GM23338 (cell line): ENCODE measurements at regions not wholly inside any gene's neighbourhood (a gene's known extent, or its start where the extent isn't known, plus 50 kb on each side); places are given as distances from the start of the nearest gene placed in this dataset.

ENCODE experiments used
- ATAC-seq: fragments of 200-7000 bp; cut with Tn5 transposase; 3 replicates; pipeline ENCODE4 v1.9.1; 2020
- DNase-seq: peaks from one replicate; pipeline ENCODE4 v3.0.0-alpha.2; 2015; ENCODE audit warnings: low spot score
- H2AFZ ChIP-seq: fragments of 200-600 bp; sonication (generic); 2 replicates; pipeline ENCODE4 v1.8.0; 2016; ENCODE audit warnings: antibody characterized with exemption, mild to moderate bottlenecking, moderate library complexity
- H3F3A ChIP-seq: fragments of 200-600 bp; sonication (generic); replicated peaks from 2 replicates; pipeline ENCODE4 v1.8.0; 2017; ENCODE audit warnings: antibody characterized with exemption, mixed run types, low read depth
- H3K27ac ChIP-seq: fragments of 200-600 bp; sonication (generic); 2 replicates; pipeline ENCODE4 v1.6.1; 2016; ENCODE audit warnings: low read depth
- H3K27me3 ChIP-seq: fragments of 200-600 bp; sonication (generic); 2 replicates; pipeline ENCODE4 v1.8.0; 2016; ENCODE audit warnings: mild to moderate bottlenecking, mixed run types, moderate library complexity; ENCODE audit not compliant: insufficient read depth
- H3K36me3 ChIP-seq: fragments of 200-600 bp; sonication (generic); 2 replicates; pipeline ENCODE4 v1.8.0; 2016; ENCODE audit warnings: mild to moderate bottlenecking; ENCODE audit not compliant: insufficient read depth
- H3K4me1 ChIP-seq: fragments of 200-600 bp; sonication (generic); 2 replicates; pipeline ENCODE4 v1.8.0; 2016; ENCODE audit warnings: mild to moderate bottlenecking, moderate library complexity; ENCODE audit not compliant: insufficient read depth
- H3K4me2 ChIP-seq: fragments of 200-600 bp; sonication (generic); 2 replicates; pipeline ENCODE4 v1.7.1; 2017; ENCODE audit warnings: mixed run types
- H3K4me3 ChIP-seq: fragments of 200-600 bp; sonication (generic); 2 replicates; pipeline ENCODE4 v1.6.1; 2016; ENCODE audit warnings: mixed run types
- H3K79me2 ChIP-seq: fragments of 200-600 bp; sonication (generic); replicated peaks from 2 replicates; pipeline ENCODE4 v1.8.0; 2017; ENCODE audit warnings: mild to moderate bottlenecking; ENCODE audit not compliant: insufficient read depth
- H3K9me2 ChIP-seq: fragments of 200-600 bp; sonication (generic); 2 replicates; pipeline ENCODE4 v1.8.0; 2017; ENCODE audit not compliant: insufficient read depth
- H4K20me1 ChIP-seq: fragments of 200-600 bp; sonication (generic); replicated peaks from 2 replicates; pipeline ENCODE4 v1.8.0; 2017; ENCODE audit warnings: mild to moderate bottlenecking; ENCODE audit not compliant: insufficient read depth
- H3K27ac Mint-ChIP-seq: 2 replicates; pipeline ENCODE4 v1.8.0; 2020; ENCODE audit warnings: inconsistent platforms, mild to moderate bottlenecking, moderate library complexity, mixed read lengths
- H3K27me3 Mint-ChIP-seq: 3 replicates; pipeline ENCODE4 v1.8.0; 2022; ENCODE audit warnings: low read depth, mild to moderate bottlenecking, moderate library complexity, mixed read lengths, inconsistent platforms; ENCODE audit not compliant: insufficient read depth, poor library complexity
- H3K36me3 Mint-ChIP-seq: 3 replicates; pipeline ENCODE4 v1.8.0; 2021; ENCODE audit warnings: low read depth, mild to moderate bottlenecking, inconsistent platforms, moderate library complexity, mixed read lengths
- H3K4me1 Mint-ChIP-seq: 3 replicates; pipeline ENCODE4 v1.8.0; 2020; ENCODE audit warnings: mild to moderate bottlenecking, inconsistent platforms, mixed read lengths
- H3K4me3 Mint-ChIP-seq: 3 replicates; pipeline ENCODE4 v1.8.0; 2021; ENCODE audit warnings: moderate library complexity, mild to moderate bottlenecking, inconsistent platforms, mixed read lengths
- H3K9me3 Mint-ChIP-seq: 3 replicates; pipeline ENCODE4 v1.8.0; 2020; ENCODE audit warnings: moderate library complexity, mild to moderate bottlenecking, inconsistent platforms, mixed read lengths
- CREB1 ChIP-seq: fragments of 250-450 bp; sonication (Bioruptor Pico); IDR thresholded peaks from 2 replicates; pipeline ENCODE4 v1.5.0; 2020; ENCODE audit warnings: low read depth, mild to moderate bottlenecking, moderate library complexity
- EZH2 ChIP-seq: fragments of 200-600 bp; sonication (generic); IDR thresholded peaks from one replicate; pipeline ENCODE4 v1.8.0; 2017; ENCODE audit warnings: antibody characterized with exemption, mild to moderate bottlenecking, low read depth; ENCODE audit not compliant: unreplicated experiment
- EZH2phosphoT487 ChIP-seq: fragments of 200-600 bp; sonication (generic); IDR thresholded peaks from one replicate; pipeline ENCODE4 v1.8.1; 2018; ENCODE audit warnings: antibody characterized with exemption; ENCODE audit not compliant: unreplicated experiment
- JUNB ChIP-seq: IDR thresholded peaks from one replicate; pipeline ENCODE4 v1.6.1; 2016; ENCODE audit warnings: antibody characterized with exemption; ENCODE audit not compliant: unreplicated experiment
- NANOG ChIP-seq: IDR thresholded peaks from 2 replicates; pipeline ENCODE4 v1.6.1; 2016; ENCODE audit warnings: antibody characterized with exemption, borderline replicate concordance
- POLR2AphosphoS5 ChIP-seq: IDR thresholded peaks from 2 replicates; pipeline ENCODE4 v1.6.1; 2016; ENCODE audit warnings: antibody characterized with exemption, low read depth
- STAT1 ChIP-seq: IDR thresholded peaks from one replicate; pipeline ENCODE4 v1.6.1; 2016; ENCODE audit warnings: antibody characterized with exemption; ENCODE audit not compliant: unreplicated experiment
- ZNF114 ChIP-seq: fragments of 250-450 bp; sonication (Bioruptor Pico); IDR thresholded peaks from 2 replicates; pipeline ENCODE4 v1.5.0; 2020; ENCODE audit warnings: mild to moderate bottlenecking, moderate library complexity
- ZNF331 ChIP-seq: fragments of 250-450 bp; sonication (Bioruptor Pico); IDR thresholded peaks from 2 replicates; pipeline ENCODE4 v1.5.0; 2020; ENCODE audit warnings: low read depth, mild to moderate bottlenecking, moderate library complexity
- TF ChIP-seq, protein P1 (sequence below): IDR thresholded peaks from 2 replicates; pipeline ENCODE4 v1.6.1; 2016; ENCODE audit warnings: antibody characterized with exemption
- TF ChIP-seq, protein P2 (sequence below), 2 experiments: fragments of 200-600 bp in 1 of 2; sonication (generic) in 1 of 2; conservative IDR thresholded peaks; 2 replicates each; pipeline versions ENCODE4 v1.5.1 to v1.6.1; 2016 to 2017; ENCODE audit warnings: antibody characterized with exemption in 2 of 2, low read depth in 2 of 2, mild to moderate bottlenecking in 2 of 2, moderate library complexity in 1 of 2
- TF ChIP-seq, protein P3 (sequence below): IDR thresholded peaks from one replicate; pipeline ENCODE4 v1.6.1; 2018; ENCODE audit warnings: antibody characterized with exemption; ENCODE audit not compliant: unreplicated experiment
- TF ChIP-seq, protein P4 (sequence below): fragments of 250-450 bp; sonication (Bioruptor Pico); IDR thresholded peaks from 2 replicates; pipeline ENCODE4 v1.5.0; 2020; ENCODE audit warnings: mild to moderate bottlenecking, moderate library complexity

DNA sequence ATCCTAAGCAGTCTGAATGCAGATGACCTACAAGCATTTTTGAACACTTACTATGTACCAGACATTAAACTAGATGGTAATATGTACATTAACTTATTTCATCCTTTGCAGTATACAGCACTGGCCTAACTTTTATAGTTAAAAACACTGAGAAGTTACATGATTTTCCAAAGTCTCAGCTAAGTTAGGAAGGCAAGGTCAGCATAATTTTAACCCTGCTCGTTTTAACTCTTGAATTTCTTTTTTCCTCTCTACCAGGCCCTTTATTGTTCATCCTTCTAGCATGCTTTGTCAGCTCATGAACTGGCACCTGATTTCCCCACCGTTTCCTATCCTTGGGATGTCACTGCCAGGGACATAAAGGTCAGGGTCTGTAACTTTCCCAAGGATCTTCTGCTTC, 76.9 kb upstream of the ZC3H11B start:
- no peak overlapping the region for H3K4me3 Mint-ChIP-seq

More for the DNA sequence above, 76.9 kb upstream of the ZC3H11B start:
- Histone ChIP-seq H3K4me1 (no peaks in the 10 kb centered on the region), H3K4me3 (no peak overlapping the region), H2AFZ (no peak overlapping the region), H3K27ac (no peak overlapping the region), H3K4me2 (no peak overlapping the region), H3K27me3 (no peaks in the 10 kb centered on the region), H3F3A (no peaks in the 10 kb centered on the region), H3K79me2 (no peaks in the 10 kb centered on the region), H4K20me1 (no peaks in the 10 kb centered on the region), H3K9me2 (no peaks in the 10 kb centered on the region), H3K36me3 (no peaks in the 10 kb centered on the region)
- Mint-ChIP-seq H3K36me3 (no peaks in the 10 kb centered on the region), H3K4me1 (peaks cover 4% of the 10 kb centered on the region; the same call in 2 of the 3 replicates), H3K9me3 (no peaks in the 10 kb centered on the region; the same call in 2 of the 3 replicates), H3K27me3 (no peaks in the 10 kb centered on the region), H3K27ac (no peak overlapping the region)
- TF ChIP-seq, protein P1, sequence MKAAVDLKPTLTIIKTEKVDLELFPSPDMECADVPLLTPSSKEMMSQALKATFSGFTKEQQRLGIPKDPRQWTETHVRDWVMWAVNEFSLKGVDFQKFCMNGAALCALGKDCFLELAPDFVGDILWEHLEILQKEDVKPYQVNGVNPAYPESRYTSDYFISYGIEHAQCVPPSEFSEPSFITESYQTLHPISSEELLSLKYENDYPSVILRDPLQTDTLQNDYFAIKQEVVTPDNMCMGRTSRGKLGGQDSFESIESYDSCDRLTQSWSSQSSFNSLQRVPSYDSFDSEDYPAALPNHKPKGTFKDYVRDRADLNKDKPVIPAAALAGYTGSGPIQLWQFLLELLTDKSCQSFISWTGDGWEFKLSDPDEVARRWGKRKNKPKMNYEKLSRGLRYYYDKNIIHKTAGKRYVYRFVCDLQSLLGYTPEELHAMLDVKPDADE: no peak
- no peak for TF ChIP-seq POLR2AphosphoS5
- no peak for TF ChIP-seq ZNF114 (CRISPR knock-in tag)
- no peak for TF ChIP-seq EZH2phosphoT487
- no peak for TF ChIP-seq JUNB
- TF ChIP-seq NANOG: no peak
- TF ChIP-seq, protein P2, sequence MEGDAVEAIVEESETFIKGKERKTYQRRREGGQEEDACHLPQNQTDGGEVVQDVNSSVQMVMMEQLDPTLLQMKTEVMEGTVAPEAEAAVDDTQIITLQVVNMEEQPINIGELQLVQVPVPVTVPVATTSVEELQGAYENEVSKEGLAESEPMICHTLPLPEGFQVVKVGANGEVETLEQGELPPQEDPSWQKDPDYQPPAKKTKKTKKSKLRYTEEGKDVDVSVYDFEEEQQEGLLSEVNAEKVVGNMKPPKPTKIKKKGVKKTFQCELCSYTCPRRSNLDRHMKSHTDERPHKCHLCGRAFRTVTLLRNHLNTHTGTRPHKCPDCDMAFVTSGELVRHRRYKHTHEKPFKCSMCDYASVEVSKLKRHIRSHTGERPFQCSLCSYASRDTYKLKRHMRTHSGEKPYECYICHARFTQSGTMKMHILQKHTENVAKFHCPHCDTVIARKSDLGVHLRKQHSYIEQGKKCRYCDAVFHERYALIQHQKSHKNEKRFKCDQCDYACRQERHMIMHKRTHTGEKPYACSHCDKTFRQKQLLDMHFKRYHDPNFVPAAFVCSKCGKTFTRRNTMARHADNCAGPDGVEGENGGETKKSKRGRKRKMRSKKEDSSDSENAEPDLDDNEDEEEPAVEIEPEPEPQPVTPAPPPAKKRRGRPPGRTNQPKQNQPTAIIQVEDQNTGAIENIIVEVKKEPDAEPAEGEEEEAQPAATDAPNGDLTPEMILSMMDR (conservative IDR thresholded peaks at IDR 0.05; ENCODE audit: low read depth in 2 of 2): no peak
- no peak for TF ChIP-seq EZH2
- TF ChIP-seq, protein P3, sequence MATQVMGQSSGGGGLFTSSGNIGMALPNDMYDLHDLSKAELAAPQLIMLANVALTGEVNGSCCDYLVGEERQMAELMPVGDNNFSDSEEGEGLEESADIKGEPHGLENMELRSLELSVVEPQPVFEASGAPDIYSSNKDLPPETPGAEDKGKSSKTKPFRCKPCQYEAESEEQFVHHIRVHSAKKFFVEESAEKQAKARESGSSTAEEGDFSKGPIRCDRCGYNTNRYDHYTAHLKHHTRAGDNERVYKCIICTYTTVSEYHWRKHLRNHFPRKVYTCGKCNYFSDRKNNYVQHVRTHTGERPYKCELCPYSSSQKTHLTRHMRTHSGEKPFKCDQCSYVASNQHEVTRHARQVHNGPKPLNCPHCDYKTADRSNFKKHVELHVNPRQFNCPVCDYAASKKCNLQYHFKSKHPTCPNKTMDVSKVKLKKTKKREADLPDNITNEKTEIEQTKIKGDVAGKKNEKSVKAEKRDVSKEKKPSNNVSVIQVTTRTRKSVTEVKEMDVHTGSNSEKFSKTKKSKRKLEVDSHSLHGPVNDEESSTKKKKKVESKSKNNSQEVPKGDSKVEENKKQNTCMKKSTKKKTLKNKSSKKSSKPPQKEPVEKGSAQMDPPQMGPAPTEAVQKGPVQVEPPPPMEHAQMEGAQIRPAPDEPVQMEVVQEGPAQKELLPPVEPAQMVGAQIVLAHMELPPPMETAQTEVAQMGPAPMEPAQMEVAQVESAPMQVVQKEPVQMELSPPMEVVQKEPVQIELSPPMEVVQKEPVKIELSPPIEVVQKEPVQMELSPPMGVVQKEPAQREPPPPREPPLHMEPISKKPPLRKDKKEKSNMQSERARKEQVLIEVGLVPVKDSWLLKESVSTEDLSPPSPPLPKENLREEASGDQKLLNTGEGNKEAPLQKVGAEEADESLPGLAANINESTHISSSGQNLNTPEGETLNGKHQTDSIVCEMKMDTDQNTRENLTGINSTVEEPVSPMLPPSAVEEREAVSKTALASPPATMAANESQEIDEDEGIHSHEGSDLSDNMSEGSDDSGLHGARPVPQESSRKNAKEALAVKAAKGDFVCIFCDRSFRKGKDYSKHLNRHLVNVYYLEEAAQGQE: no peak
- TF ChIP-seq, protein P4, sequence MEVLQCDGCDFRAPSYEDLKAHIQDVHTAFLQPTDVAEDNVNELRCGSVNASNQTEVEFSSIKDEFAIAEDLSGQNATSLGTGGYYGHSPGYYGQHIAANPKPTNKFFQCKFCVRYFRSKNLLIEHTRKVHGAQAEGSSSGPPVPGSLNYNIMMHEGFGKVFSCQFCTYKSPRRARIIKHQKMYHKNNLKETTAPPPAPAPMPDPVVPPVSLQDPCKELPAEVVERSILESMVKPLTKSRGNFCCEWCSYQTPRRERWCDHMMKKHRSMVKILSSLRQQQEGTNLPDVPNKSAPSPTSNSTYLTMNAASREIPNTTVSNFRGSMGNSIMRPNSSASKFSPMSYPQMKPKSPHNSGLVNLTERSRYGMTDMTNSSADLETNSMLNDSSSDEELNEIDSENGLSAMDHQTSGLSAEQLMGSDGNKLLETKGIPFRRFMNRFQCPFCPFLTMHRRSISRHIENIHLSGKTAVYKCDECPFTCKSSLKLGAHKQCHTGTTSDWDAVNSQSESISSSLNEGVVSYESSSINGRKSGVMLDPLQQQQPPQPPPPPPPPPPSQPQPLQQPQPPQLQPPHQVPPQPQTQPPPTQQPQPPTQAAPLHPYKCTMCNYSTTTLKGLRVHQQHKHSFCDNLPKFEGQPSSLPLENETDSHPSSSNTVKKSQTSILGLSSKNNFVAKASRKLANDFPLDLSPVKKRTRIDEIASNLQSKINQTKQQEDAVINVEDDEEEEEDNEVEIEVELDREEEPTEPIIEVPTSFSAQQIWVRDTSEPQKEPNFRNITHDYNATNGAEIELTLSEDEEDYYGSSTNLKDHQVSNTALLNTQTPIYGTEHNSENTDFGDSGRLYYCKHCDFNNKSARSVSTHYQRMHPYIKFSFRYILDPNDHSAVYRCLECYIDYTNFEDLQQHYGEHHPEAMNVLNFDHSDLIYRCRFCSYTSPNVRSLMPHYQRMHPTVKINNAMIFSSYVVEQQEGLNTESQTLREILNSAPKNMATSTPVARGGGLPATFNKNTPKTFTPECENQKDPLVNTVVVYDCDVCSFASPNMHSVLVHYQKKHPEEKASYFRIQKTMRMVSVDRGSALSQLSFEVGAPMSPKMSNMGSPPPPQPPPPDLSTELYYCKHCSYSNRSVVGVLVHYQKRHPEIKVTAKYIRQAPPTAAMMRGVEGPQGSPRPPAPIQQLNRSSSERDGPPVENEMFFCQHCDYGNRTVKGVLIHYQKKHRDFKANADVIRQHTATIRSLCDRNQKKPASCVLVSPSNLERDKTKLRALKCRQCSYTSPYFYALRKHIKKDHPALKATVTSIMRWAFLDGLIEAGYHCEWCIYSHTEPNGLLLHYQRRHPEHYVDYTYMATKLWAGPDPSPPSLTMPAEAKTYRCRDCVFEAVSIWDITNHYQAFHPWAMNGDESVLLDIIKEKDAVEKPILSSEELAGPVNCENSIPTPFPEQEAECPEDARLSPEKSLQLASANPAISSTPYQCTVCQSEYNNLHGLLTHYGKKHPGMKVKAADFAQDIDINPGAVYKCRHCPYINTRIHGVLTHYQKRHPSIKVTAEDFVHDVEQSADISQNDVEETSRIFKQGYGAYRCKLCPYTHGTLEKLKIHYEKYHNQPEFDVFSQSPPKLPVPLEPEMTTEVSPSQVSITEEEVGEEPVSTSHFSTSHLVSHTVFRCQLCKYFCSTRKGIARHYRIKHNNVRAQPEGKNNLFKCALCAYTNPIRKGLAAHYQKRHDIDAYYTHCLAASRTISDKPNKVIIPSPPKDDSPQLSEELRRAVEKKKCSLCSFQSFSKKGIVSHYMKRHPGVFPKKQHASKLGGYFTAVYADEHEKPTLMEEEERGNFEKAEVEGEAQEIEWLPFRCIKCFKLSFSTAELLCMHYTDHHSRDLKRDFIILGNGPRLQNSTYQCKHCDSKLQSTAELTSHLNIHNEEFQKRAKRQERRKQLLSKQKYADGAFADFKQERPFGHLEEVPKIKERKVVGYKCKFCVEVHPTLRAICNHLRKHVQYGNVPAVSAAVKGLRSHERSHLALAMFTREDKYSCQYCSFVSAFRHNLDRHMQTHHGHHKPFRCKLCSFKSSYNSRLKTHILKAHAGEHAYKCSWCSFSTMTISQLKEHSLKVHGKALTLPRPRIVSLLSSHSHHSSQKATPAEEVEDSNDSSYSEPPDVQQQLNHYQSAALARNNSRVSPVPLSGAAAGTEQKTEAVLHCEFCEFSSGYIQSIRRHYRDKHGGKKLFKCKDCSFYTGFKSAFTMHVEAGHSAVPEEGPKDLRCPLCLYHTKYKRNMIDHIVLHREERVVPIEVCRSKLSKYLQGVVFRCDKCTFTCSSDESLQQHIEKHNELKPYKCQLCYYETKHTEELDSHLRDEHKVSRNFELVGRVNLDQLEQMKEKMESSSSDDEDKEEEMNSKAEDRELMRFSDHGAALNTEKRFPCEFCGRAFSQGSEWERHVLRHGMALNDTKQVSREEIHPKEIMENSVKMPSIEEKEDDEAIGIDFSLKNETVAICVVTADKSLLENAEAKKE: no peak
- no peak for TF ChIP-seq STAT1
- TF ChIP-seq ZNF331 (CRISPR knock-in tag): no peak
- no peak for TF ChIP-seq CREB1
- ATAC-seq: no peak
- DNase-seq: no peak
